Spleen (tissue), 11 donors: ENCODE measurements at regions not wholly inside any gene's neighbourhood (a gene's known extent, or its start where the extent isn't known, plus 50 kb on each side); places are given as distances from the start of the nearest gene placed in this dataset.

Experiments
- DNase-seq: peaks from one replicate; pipeline ENCODE4 v3.0.0-alpha.2; 2020
- H3K27ac ChIP-seq, 8 donors: fragments of 200-600 bp; sonication (generic) in 7 of 8; 1 replicate in 4 of 8; 2 replicates in 4 of 8; pipeline versions ENCODE4 v1.5.0 to v1.8.0; 2016 to 2021; ENCODE audit warnings: inconsistent platforms in 4 of 8, mild to moderate bottlenecking in 4 of 8, moderate library complexity in 1 of 8
- H3K27me3 ChIP-seq, 7 donors: fragments of 200-600 bp; sonication (generic) in 6 of 7; replicated peaks in 1 of 7; 1 replicate in 4 of 7; 2 replicates in 3 of 7; pipeline versions ENCODE4 v1.5.0 to v1.8.0; 2016 to 2021; ENCODE audit warnings: inconsistent platforms in 3 of 7, mild to moderate bottlenecking in 1 of 7
- H3K36me3 ChIP-seq, 6 donors: fragments of 200-600 bp; sonication (generic) in 5 of 6; 1 replicate in 4 of 6; 2 replicates in 2 of 6; pipeline versions ENCODE4 v1.5.0 to v1.8.0; 2016 to 2021; ENCODE audit warnings: inconsistent platforms in 2 of 6
- H3K4me1 ChIP-seq, 6 donors: fragments of 200-600 bp; sonication (generic) in 5 of 6; 1 replicate in 3 of 6; 2 replicates in 3 of 6; pipeline versions ENCODE4 v1.5.0 to v1.8.0; 2016 to 2021; ENCODE audit warnings: inconsistent platforms in 3 of 6
- H3K4me3 ChIP-seq, 8 donors: fragments of 200-600 bp; sonication (generic) in 7 of 8; 1 replicate in 4 of 8; 2 replicates in 4 of 8; pipeline versions ENCODE4 v1.5.0 to v1.8.0; 2016 to 2021; ENCODE audit warnings: inconsistent platforms in 4 of 8, mild to moderate bottlenecking in 4 of 8, moderate library complexity in 2 of 8
- H3K9me3 ChIP-seq, 8 donors: fragments of 200-600 bp; sonication (generic) in 7 of 8; 1 replicate in 4 of 8; 2 replicates in 4 of 8; pipeline versions ENCODE4 v1.5.0 to v1.8.0; 2016 to 2021; ENCODE audit warnings: inconsistent platforms in 4 of 8
- POLR2A ChIP-seq, 3 donors: fragments of 450-650 bp; IDR thresholded peaks; one replicate each; pipeline ENCODE4 v1.5.1; 2017; ENCODE audit warnings: antibody characterized with exemption in 3 of 3, mild to moderate bottlenecking in 1 of 3
- POLR2AphosphoS5 ChIP-seq, 3 donors: sonication (generic); formaldehyde crosslinking; IDR thresholded peaks; one replicate each; pipeline ENCODE4 v1.5.1; 2017; ENCODE audit warnings: antibody characterized with exemption in 3 of 3
- WGBS, 5 donors: extraction: QIAGEN DNeasy Blood & Tissue Kit in 3 of 5; methylation state at CpG; one replicate each; pipeline versions ENCODE4 v1.1.5 to v1.1.7; 2013 to 2018; 5-methylcytosine and 5-hydroxymethylcytosine counted together
- intact Hi-C: fragments of 100-400 bp; cut with DNase I; formaldehyde crosslinking; loops from one replicate; pipeline ENCODE4 v1.15.0; 2023; ENCODE audit warnings: low total_unique reads
- TF ChIP-seq, protein P1 (sequence below), 11 experiments: fragments of 200-600 bp in 7 of 11; fragments of 450-650 bp in 4 of 11; sonication (generic) in 4 of 11; IDR thresholded peaks in 8 of 11; conservative IDR thresholded peaks in 3 of 11; 1 replicate in 7 of 11; 2 replicates in 4 of 11; pipeline versions ENCODE4 v1.4.0 to v1.8.0; 2016 to 2021; ENCODE audit warnings: antibody characterized with exemption in 11 of 11, inconsistent platforms in 4 of 11, mild to moderate bottlenecking in 1 of 11
- donor health status: healthy with polysubstance abuse.
- donor health status: DM: no; HTN: no; CAD: no; lungs with moderate emphysema.
- donor health status: DM: no; HTN: no; CAD: no.
- donor health status: Bipolar disorder and iron deficiency.
- donor health status: healthy.
- donor health status: DM: no; HTN: no; CAD: no.
- donor health status: DM: yes; HTN: yes; CAD: no.

DNA sequence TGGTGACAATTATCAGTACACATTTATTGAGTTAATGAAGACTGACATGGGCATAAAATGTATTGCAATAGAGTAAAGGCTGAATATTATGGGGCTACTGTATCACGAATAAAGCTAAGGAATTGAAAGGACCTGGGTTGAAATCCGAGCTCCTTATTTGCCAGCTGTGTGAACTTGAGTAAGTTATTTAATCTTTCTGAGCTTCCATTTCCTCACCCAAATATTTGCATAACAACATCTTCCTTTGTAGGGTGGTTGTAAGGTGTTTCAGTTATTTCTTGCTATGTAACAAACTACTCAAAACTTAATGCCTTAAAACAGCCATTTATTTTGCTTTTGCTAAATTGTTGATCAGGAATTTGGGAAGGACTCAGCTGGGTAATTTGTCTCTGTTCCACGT, 111.1 kb upstream of the TSC22D2 start:
- intact Hi-C loops, result no loop called here
- TF ChIP-seq POLR2AphosphoS5 (IDR thresholded peaks at IDR 0.05) (no peak), POLR2A (IDR thresholded peaks at IDR 0.05) (no peak)
- TF ChIP-seq, protein P1, sequence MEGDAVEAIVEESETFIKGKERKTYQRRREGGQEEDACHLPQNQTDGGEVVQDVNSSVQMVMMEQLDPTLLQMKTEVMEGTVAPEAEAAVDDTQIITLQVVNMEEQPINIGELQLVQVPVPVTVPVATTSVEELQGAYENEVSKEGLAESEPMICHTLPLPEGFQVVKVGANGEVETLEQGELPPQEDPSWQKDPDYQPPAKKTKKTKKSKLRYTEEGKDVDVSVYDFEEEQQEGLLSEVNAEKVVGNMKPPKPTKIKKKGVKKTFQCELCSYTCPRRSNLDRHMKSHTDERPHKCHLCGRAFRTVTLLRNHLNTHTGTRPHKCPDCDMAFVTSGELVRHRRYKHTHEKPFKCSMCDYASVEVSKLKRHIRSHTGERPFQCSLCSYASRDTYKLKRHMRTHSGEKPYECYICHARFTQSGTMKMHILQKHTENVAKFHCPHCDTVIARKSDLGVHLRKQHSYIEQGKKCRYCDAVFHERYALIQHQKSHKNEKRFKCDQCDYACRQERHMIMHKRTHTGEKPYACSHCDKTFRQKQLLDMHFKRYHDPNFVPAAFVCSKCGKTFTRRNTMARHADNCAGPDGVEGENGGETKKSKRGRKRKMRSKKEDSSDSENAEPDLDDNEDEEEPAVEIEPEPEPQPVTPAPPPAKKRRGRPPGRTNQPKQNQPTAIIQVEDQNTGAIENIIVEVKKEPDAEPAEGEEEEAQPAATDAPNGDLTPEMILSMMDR (IDR thresholded peaks at IDR 0.05 in 8 of 11, conservative IDR thresholded peaks at IDR 0.05 in 3 of 11), result no peak
- H3K36me3 ChIP-seq, result no peaks in the 10 kb centered on the region
- DNase-seq, result no peak
- no peak overlapping the region for H3K27ac ChIP-seq
- H3K9me3 ChIP-seq, result no peaks in the 10 kb centered on the region
- H3K4me3 ChIP-seq, result no peak overlapping the region
- 75 to 89% (median 84%) methylated on average over 3 of the region's 3 CpGs for WGBS, 5 donors
- H3K4me1 ChIP-seq, result no peaks in the 10 kb centered on the region
- H3K27me3 ChIP-seq, result peaks cover 0 to 4% (median 0%) of the 10 kb centered on the region in 7 donors

DNA sequence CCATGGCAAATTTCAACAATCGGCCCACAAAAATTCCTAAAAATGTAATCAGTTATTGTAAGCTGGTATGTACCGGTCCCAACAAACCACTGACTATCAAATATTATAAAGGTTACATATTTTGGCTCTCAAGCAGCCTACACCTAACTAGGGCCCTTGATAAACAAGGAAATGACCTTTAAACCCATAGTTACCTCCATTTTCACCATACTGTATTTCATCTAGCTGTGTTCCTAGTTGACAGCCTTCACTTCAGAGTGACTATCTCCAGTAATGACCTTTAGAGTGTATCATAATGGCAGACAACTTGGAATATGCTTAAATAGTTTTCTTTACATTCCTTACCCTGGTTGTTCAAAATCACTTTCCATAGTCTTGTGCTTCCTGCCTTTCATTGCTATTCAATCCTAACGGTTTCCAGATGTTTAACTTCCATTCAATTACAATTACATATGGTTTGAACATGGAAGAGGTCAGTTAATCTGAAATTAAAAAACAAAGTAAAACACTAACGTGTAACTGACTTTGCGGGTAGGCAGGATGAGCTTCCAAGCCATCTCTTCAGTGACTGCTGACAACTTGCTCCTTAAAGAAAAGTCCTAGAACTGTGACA, 111.9 kb upstream of the TSC22D2 start:
- TF ChIP-seq POLR2AphosphoS5 (IDR thresholded peaks at IDR 0.05), result no peak
- TF ChIP-seq, protein P1 (IDR thresholded peaks at IDR 0.05 in 8 of 11, conservative IDR thresholded peaks at IDR 0.05 in 3 of 11), result no peak
- Histone ChIP-seq H3K4me1 (no peaks in the 10 kb centered on the region), H3K4me3 (no peak overlapping the region), H3K27ac (no peak overlapping the region), H3K9me3 (no peaks in the 10 kb centered on the region), H3K36me3 (no peaks in the 10 kb centered on the region), H3K27me3 (peaks cover 0 to 4% (median 0%) of the 10 kb centered on the region in 7 donors)
- DNase-seq, result no peak
- intact Hi-C loops, result no loop called here
- 81 to 92% (median 88%) methylated on average over 5 of the region's 5 CpGs for WGBS, 5 donors

DNA sequence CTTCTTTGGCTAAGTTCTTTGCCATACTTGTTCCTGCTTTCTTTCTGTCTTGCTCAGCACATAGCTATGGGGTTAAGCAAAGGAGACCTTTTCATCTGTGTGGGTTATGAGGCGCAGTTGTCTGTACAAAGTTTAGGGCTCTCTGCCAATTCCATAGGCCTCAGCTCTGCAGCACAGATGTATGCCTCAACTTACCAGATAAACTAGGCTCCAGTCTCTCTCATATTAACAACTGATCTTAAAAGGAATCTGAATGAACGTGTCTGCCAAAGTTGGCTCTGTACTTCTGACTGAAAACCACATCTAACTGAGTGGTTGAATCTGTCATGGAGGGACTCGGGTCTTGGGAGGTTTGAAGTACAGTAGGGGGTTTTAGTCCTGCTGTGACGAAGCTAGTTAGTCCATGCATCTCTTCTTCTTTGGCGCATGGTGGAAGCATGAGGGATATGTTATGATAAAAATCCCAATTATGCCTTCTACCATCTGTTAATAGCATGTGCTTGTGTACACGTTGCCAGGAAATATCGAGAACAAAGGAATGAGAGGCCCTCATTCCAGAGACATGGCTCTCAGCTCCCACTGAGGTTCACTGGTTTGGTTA, 114.6 kb upstream of the TSC22D2 start:
- no peak for TF ChIP-seq POLR2AphosphoS5 (IDR thresholded peaks at IDR 0.05)
- no peak for TF ChIP-seq POLR2A (IDR thresholded peaks at IDR 0.05)
- TF ChIP-seq, protein P1 (IDR thresholded peaks at IDR 0.05 in 8 of 11, conservative IDR thresholded peaks at IDR 0.05 in 3 of 11), result no peak
- Histone ChIP-seq H3K27me3 (no peaks in the 10 kb centered on the region), H3K27ac (no peak overlapping the region), H3K9me3 (no peaks in the 10 kb centered on the region), H3K36me3 (no peaks in the 10 kb centered on the region), H3K4me1 (no peaks in the 10 kb centered on the region), H3K4me3 (no peak overlapping the region)
- DNase-seq, result no peak
- 79 to 90% (median 81%) methylated on average over 7 of the region's 7 CpGs for WGBS, 5 donors
- intact Hi-C loops, result no loop called here

DNA sequence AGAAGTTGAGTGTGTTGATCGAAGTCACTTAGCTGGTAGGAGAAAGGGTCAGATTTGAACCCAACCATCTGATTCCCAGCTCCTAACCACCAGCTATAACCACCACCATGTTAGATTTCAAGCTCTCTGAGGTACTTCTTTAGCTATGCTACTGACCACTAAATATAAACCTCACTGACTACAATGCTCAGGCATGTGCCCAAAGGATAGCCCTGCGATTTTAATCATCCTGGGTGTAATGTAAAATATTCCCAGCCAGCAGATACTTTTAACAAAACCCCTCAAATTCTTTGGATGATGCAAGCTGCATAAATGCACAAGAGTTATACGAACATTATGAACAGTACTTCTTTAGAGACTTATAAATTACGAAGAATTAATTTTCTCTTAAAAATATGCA, 115.2 kb upstream of the TSC22D2 start:
- Histone ChIP-seq H3K4me1 (no peaks in the 10 kb centered on the region), H3K9me3 (no peaks in the 10 kb centered on the region), H3K27ac (no peak overlapping the region), H3K4me3 (no peak overlapping the region), H3K36me3 (no peaks in the 10 kb centered on the region), H3K27me3 (no peaks in the 10 kb centered on the region)
- 88 to 92% (median 90%) methylated on average over 4 of the region's 4 CpGs for WGBS, 5 donors
- DNase-seq, result no peak
- TF ChIP-seq POLR2AphosphoS5 (IDR thresholded peaks at IDR 0.05), result no peak
- TF ChIP-seq, protein P1 (IDR thresholded peaks at IDR 0.05 in 8 of 11, conservative IDR thresholded peaks at IDR 0.05 in 3 of 11), result no peak
- TF ChIP-seq POLR2A (IDR thresholded peaks at IDR 0.05), result no peak
- intact Hi-C loops, result no loop called here
